ENCODE measurements at regions not wholly inside any gene's neighbourhood (a gene's known extent, or its start where the extent isn't known, plus 50 kb on each side); places are given as distances from the start of the nearest gene placed in this dataset.

DNA sequence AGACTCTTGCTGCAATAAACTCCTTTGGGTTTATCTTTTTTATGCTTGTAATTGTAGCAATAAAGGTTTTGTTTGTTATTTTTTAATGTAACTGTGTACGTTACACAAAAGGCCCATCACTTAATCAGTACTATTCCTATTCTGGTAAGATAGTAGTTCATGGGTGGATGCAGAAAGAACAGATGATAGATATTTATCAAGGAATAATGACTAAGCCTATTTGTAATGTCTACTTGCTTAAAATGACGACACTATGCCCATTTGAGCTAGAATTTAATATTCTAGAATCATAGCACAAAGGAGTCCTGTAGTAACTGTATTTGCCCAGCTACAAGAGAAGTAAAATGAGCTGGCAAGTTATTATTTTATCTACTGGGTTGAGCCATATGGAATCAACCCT is 235.4 kb upstream of the DYNLRB2 start:
- ATAC-seq (no peak), DNase-seq (no peak)
- no peak overlapping the region for H3K27ac ChIP-seq
- H3K4me1 ChIP-seq: no peaks in the 10 kb centered on the region
- no peaks in the 10 kb centered on the region for H3K36me3 ChIP-seq
- peaks cover 0 to 3% (median 0%) of the 10 kb centered on the region in 9 donors for H3K27me3 ChIP-seq
- H3K9me3 ChIP-seq: peaks cover 0 to 8% (median 0%) of the 10 kb centered on the region in 12 donors
- H3K4me3 ChIP-seq: no peak overlapping the region
- TF ChIP-seq, protein P1, sequence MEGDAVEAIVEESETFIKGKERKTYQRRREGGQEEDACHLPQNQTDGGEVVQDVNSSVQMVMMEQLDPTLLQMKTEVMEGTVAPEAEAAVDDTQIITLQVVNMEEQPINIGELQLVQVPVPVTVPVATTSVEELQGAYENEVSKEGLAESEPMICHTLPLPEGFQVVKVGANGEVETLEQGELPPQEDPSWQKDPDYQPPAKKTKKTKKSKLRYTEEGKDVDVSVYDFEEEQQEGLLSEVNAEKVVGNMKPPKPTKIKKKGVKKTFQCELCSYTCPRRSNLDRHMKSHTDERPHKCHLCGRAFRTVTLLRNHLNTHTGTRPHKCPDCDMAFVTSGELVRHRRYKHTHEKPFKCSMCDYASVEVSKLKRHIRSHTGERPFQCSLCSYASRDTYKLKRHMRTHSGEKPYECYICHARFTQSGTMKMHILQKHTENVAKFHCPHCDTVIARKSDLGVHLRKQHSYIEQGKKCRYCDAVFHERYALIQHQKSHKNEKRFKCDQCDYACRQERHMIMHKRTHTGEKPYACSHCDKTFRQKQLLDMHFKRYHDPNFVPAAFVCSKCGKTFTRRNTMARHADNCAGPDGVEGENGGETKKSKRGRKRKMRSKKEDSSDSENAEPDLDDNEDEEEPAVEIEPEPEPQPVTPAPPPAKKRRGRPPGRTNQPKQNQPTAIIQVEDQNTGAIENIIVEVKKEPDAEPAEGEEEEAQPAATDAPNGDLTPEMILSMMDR (IDR thresholded peaks at IDR 0.05): no peak
- no peak for TF ChIP-seq POLR2A (IDR thresholded peaks at IDR 0.05)
- intact Hi-C loops (cut with DNase I): no loop called here
- WGBS, 4 donors: 77 to 84% (median 81%) methylated on average over 2 of the region's 2 CpGs

DNA sequence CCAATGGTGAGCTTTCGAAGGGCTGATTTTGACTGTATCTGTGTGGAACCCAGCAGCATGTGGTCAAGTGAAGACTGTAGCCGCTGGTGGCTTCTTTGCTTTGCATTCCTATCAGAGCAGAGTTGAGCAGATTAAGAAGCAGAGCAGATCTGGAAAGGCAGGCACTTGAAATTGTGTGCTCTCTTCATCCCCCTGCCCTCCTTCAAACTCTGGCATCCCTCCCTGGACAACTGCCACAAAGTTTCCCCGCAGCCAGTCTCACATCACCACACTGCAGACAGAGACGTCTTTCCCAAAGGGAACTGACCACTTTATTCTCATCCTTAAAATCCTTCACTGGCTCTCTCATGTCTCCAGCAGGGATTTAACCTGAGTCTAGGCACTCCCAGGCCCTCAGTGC is 237.1 kb upstream of the DYNLRB2 start:
- Histone ChIP-seq H3K36me3 (no peaks in the 10 kb centered on the region), H3K9me3 (peaks cover 0 to 3% (median 0%) of the 10 kb centered on the region in 12 donors), H3K4me1 (no peaks in the 10 kb centered on the region), H3K4me3 (no peak overlapping the region), H3K27me3 (peaks cover 0 to 3% (median 0%) of the 10 kb centered on the region in 9 donors), H3K27ac (no peak overlapping the region)
- WGBS, 4 donors: 30 to 49% (median 34%) methylated on average over 4 of the region's 4 CpGs
- DNase-seq (no peak), ATAC-seq (no peak)
- intact Hi-C loops (cut with DNase I): no loop called here
- TF ChIP-seq, protein P1 (IDR thresholded peaks at IDR 0.05): no peak
- TF ChIP-seq POLR2A (IDR thresholded peaks at IDR 0.05): no peak

DNA sequence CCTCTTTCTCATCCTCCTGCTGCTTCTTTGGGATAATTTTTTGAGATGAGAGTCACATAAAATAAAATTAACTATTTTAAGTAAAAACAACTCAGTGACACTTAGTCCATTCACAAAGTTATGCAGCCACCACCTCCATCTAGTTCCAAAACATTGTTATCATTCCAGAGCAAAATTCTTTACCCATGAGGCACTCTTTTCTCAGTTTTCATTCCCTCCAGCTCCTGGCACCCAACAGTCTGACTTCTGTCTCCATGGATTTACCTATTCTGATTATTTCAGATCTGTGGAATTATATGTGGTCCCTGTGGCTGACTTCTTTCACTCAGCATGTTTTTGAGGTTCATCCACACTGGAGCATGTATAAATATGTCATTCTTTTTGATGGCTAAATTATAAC is 239.9 kb upstream of the DYNLRB2 start:
- Histone ChIP-seq H3K9me3 (no peaks in the 10 kb centered on the region), H3K27me3 (peaks cover 0 to 3% (median 0%) of the 10 kb centered on the region in 9 donors), H3K4me3 (no peak overlapping the region), H3K36me3 (no peaks in the 10 kb centered on the region), H3K27ac (no peak overlapping the region), H3K4me1 (no peaks in the 10 kb centered on the region)
- intact Hi-C loops (cut with DNase I): no loop called here
- no peak for ATAC-seq
- DNase-seq: no peak
- no peak for TF ChIP-seq POLR2A (IDR thresholded peaks at IDR 0.05)
- TF ChIP-seq, protein P1 (IDR thresholded peaks at IDR 0.05): no peak

DNA sequence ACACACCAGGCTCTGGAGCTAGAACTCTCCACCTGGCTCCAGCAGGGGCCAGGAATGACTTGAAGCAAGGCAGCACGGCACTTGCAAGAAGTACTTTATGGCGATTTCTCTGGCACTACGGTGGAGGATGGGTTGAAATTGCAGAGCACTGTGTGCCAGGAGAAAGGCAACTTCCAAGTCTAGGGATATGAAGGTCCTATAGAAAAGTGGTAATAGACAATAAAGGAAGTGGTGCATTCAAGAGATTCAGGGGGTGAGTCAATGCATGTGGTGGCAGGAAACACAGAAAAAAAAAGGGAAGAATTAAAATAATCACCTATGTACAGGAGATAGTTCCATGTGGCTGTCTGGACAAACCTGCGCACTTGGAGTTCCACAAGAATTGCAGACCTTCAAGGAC is 240.3 kb upstream of the DYNLRB2 start:
- ATAC-seq: no peak

More for the DNA sequence above, 240.3 kb upstream of the DYNLRB2 start:
- no peak overlapping the region for H3K27ac ChIP-seq
- H3K36me3 ChIP-seq: no peaks in the 10 kb centered on the region
- TF ChIP-seq POLR2A (IDR thresholded peaks at IDR 0.05): no peak
- TF ChIP-seq, protein P1 (IDR thresholded peaks at IDR 0.05): no peak
- H3K4me3 ChIP-seq: no peak overlapping the region
- no peaks in the 10 kb centered on the region for H3K9me3 ChIP-seq
- H3K4me1 ChIP-seq: no peaks in the 10 kb centered on the region
- intact Hi-C loops (cut with DNase I): no loop called here
- no peak for DNase-seq
- WGBS, 4 donors: 86 to 89% (median 87%) methylated on average over 4 of the region's 4 CpGs
- H3K27me3 ChIP-seq: peaks cover 0 to 4% (median 0%) of the 10 kb centered on the region in 9 donors
